GM19438 (cell line): ENCODE measurements at regions not wholly inside any gene's neighbourhood (a gene's known extent, or its start where the extent isn't known, plus 50 kb on each side); places are given as distances from the start of the nearest gene placed in this dataset.
A peak's percentile ranks its signal among the peaks of the same experiment; 100 is the strongest.
"Not testable (repeated sequence)": the region's sequence is repeated elsewhere in the genome, so short reads cannot be mapped to it uniquely, and the experiment has no call there.

ENCODE experiments used
- ATAC-seq: cut with Tn5 transposase; IDR thresholded peaks from one replicate; pipeline ENCODE4 v1.9.1; 2021; ENCODE audit warnings: low read depth; ENCODE audit not compliant: unreplicated experiment

- no peak for ATAC-seq
These were observed 123.6 kb upstream of the TET2 start for GRCh38 chr4:105022811-105023667.

- no peak for ATAC-seq
These were observed 123.0 kb upstream of the TET2 start for GRCh38 chr4:105023668-105024055.

GRCh38 chr4:105025263-105026017 lies 121.2 kb upstream of the TET2 start:
- no peak for ATAC-seq

- ATAC-seq = no peak
These were observed 109.7 kb upstream of the TET2 start for GRCh38 chr4:105036991-105037390.

- no peak for ATAC-seq
These were observed 104.2 kb upstream of the TET2 start for GRCh38 chr4:105042451-105042850.

GRCh38 chr4:105050896-105051295 lies 95.8 kb upstream of the TET2 start:
- no peak for ATAC-seq

- ATAC-seq = no peak
These were observed 89.1 kb upstream of the TET2 start for GRCh38 chr4:105057370-105058105.

GRCh38 chr4:105058177-105058812 lies 88.4 kb upstream of the TET2 start:
- no peak for ATAC-seq

GRCh38 chr4:105059337-105059736 lies 87.3 kb upstream of the TET2 start:
- no peak for ATAC-seq

GRCh38 chr4:105060628-105061027 lies 86.0 kb upstream of the TET2 start:
- peak; percentile 88 for ATAC-seq

GRCh38 chr4:105061136-105061696 lies 85.5 kb upstream of the TET2 start:
- ATAC-seq = peak; percentile 30

- no peak for ATAC-seq
These were observed 84.9 kb upstream of the TET2 start for GRCh38 chr4:105061731-105062130.

- no peak for ATAC-seq
These were observed 80.3 kb upstream of the TET2 start for GRCh38 chr4:105066401-105066800.

- no peak for ATAC-seq
These were observed 79.2 kb upstream of the TET2 start for GRCh38 chr4:105067431-105067830.

GRCh38 chr4:105067946-105068345 lies 78.7 kb upstream of the TET2 start:
- no peak for ATAC-seq

GRCh38 chr4:105068516-105068915 lies 78.2 kb upstream of the TET2 start:
- ATAC-seq = no peak

- ATAC-seq = not testable (repeated sequence)
These were observed 74.6 kb upstream of the TET2 start for GRCh38 chr4:105072095-105072494.

GRCh38 chr4:105074097-105074496 lies 72.6 kb upstream of the TET2 start:
- no peak for ATAC-seq

- no peak for ATAC-seq
These were observed 71.6 kb upstream of the TET2 start for GRCh38 chr4:105075045-105075444.

GRCh38 chr4:105088110-105088879 lies 58.4 kb upstream of the TET2 start:
- ATAC-seq = no peak
